B cell (primary cell): ENCODE measurements at regions not wholly inside any gene's neighbourhood (a gene's known extent, or its start where the extent isn't known, plus 50 kb on each side); places are given as distances from the start of the nearest gene placed in this dataset.

Experiments
- CTCF ChIP-seq: fragments of 200-600 bp; IDR thresholded peaks from one replicate; pipeline ENCODE4 v1.8.0; 2022; ENCODE audit warnings: antibody characterized with exemption, mild to moderate bottlenecking
- EZH2 ChIP-seq: IDR thresholded peaks from 2 replicates; pipeline ENCODE4 v1.6.1; 2012; ENCODE audit warnings: borderline replicate concordance, low read depth, mild to moderate bottlenecking, moderate library complexity, low read length; ENCODE audit not compliant: insufficient read depth, poor library complexity, severe bottlenecking

- TF ChIP-seq CTCF, result no peak
- TF ChIP-seq EZH2, result no peak
These were observed 221.3 kb downstream of the PLPP3 start for GRCh38 chr1:56357927-56358690.
